A673 (cell line): ENCODE measurements at regions not wholly inside any gene's neighbourhood (a gene's known extent, or its start where the extent isn't known, plus 50 kb on each side); places are given as distances from the start of the nearest gene placed in this dataset.

Experiments
- BruUV-seq: library from RNA; stranded (reverse); fragments of 400-500 nt; replicated peaks from 2 replicates; lab custom pipeline; 2021; lab: Mats Ljungman, UMichigan
- CTCF ChIA-PET: fragments of 300-600 bp; sonication (Branson Sonifier 250); formaldehyde crosslinking; loops from one replicate; lab custom pipeline; 2022; ENCODE audit warnings: antibody characterized with exemption; lab: Charles Lee
- POLR2A ChIA-PET: fragments of 300-600 bp; sonication (Branson Sonifier 250); formaldehyde crosslinking; loops from one replicate; lab custom pipeline; 2022; ENCODE audit warnings: antibody characterized with exemption; ENCODE audit not compliant: low non-redundant PET; lab: Charles Lee
- DNase-seq: peaks from one replicate; pipeline ENCODE4 v3.0.0-alpha.2; 2015; ENCODE audit warnings: low spot score
- H3K27ac ChIP-seq: fragments of 200-600 bp; sonication (generic); 2 replicates; pipeline ENCODE4 v1.5.1; 2016; ENCODE audit warnings: mixed run types, low read depth, mild to moderate bottlenecking, mixed read lengths, antibody characterized with exemption, low read length; ENCODE audit not compliant: poor library complexity, severe bottlenecking
- H3K27me3 ChIP-seq: fragments of 200-600 bp; sonication (generic); replicated peaks from 2 replicates; pipeline ENCODE4 v1.6.1; 2017; ENCODE audit warnings: mixed run types, low read depth, mild to moderate bottlenecking, mixed read lengths, antibody characterized with exemption, low read length; ENCODE audit not compliant: insufficient read depth, poor library complexity
- H3K36me3 ChIP-seq: fragments of 200-600 bp; sonication (generic); 2 replicates; pipeline ENCODE4 v1.6.1; 2016; ENCODE audit warnings: mixed run types, mild to moderate bottlenecking, mixed read lengths, antibody characterized with exemption, low read length; ENCODE audit not compliant: insufficient read depth, poor library complexity, severe bottlenecking
- H3K4me1 ChIP-seq: fragments of 200-600 bp; sonication (generic); 2 replicates; pipeline ENCODE4 v1.6.1; 2017; ENCODE audit warnings: mixed run types, mild to moderate bottlenecking, mixed read lengths, antibody characterized with exemption, low read length; ENCODE audit not compliant: insufficient read depth, poor library complexity, severe bottlenecking
- H3K4me3 ChIP-seq: fragments of 200-600 bp; sonication (generic); 2 replicates; pipeline ENCODE4 v1.5.1; 2016; ENCODE audit warnings: low read depth, mixed run types, mild to moderate bottlenecking, mixed read lengths, low read length; ENCODE audit not compliant: poor library complexity, severe bottlenecking
- H3K9me3 ChIP-seq: fragments of 200-600 bp; sonication (generic); 2 replicates; pipeline ENCODE4 v1.6.1; 2016; ENCODE audit warnings: mixed run types, low read depth, mild to moderate bottlenecking, mixed read lengths, antibody characterized with exemption, low read length; ENCODE audit not compliant: poor library complexity, severe bottlenecking
- EZH2 ChIP-seq: fragments of 200-600 bp; sonication (generic); IDR thresholded peaks from 2 replicates; pipeline ENCODE4 v1.6.1; 2017; ENCODE audit warnings: borderline replicate concordance, low read depth, mild to moderate bottlenecking, mixed read lengths, antibody characterized with exemption, low read length; ENCODE audit not compliant: poor library complexity, severe bottlenecking
- intact Hi-C: fragments of 100-400 bp; cut with micrococcal nuclease; formaldehyde crosslinking; loops from one replicate; pipeline ENCODE4 v1.10.0; 2022; ENCODE audit not compliant: unreplicated experiment
- TF ChIP-seq, protein P1 (sequence below): fragments of 300-800, 200-600 bp; sonication (generic); conservative IDR thresholded peaks from 2 replicates; pipeline ENCODE4 v1.5.1; 2017; ENCODE audit warnings: low read depth, mild to moderate bottlenecking, antibody characterized with exemption, low read length, moderate library complexity, mixed read lengths

- no TSS peak for BruUV-seq
- CTCF ChIA-PET: no interaction called here
These were observed 121.5 kb upstream of the CNR1 start for GRCh38 chr6:88287696-88288095.

GRCh38 chr6:88276331-88276730 is 110.2 kb upstream of the CNR1 start:
- intact Hi-C loops: no loop called here
- CTCF ChIA-PET: no interaction called here
- no TSS peak for BruUV-seq

More at GRCh38 chr6:88287696-88288095, 121.5 kb upstream of the CNR1 start:
- H3K36me3 ChIP-seq: no peaks in the 10 kb centered on the region
- H3K4me3 ChIP-seq: no peak overlapping the region
- no peaks in the 10 kb centered on the region for H3K27me3 ChIP-seq
- intact Hi-C loops: no loop called here
- no peak for TF ChIP-seq EZH2
- TF ChIP-seq, protein P1, sequence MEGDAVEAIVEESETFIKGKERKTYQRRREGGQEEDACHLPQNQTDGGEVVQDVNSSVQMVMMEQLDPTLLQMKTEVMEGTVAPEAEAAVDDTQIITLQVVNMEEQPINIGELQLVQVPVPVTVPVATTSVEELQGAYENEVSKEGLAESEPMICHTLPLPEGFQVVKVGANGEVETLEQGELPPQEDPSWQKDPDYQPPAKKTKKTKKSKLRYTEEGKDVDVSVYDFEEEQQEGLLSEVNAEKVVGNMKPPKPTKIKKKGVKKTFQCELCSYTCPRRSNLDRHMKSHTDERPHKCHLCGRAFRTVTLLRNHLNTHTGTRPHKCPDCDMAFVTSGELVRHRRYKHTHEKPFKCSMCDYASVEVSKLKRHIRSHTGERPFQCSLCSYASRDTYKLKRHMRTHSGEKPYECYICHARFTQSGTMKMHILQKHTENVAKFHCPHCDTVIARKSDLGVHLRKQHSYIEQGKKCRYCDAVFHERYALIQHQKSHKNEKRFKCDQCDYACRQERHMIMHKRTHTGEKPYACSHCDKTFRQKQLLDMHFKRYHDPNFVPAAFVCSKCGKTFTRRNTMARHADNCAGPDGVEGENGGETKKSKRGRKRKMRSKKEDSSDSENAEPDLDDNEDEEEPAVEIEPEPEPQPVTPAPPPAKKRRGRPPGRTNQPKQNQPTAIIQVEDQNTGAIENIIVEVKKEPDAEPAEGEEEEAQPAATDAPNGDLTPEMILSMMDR: no peak
- POLR2A ChIA-PET: no interaction called here
- no peaks in the 10 kb centered on the region for H3K9me3 ChIP-seq
- no peak for DNase-seq
- no peaks in the 10 kb centered on the region for H3K4me1 ChIP-seq
- no peak overlapping the region for H3K27ac ChIP-seq

GRCh38 chr6:88268508-88268907 is 102.4 kb upstream of the CNR1 start:
- peaks cover 3% of the 10 kb centered on the region for H3K27me3 ChIP-seq
- ChIA-PET CTCF (no interaction called here), POLR2A (no interaction called here)
- TF ChIP-seq, protein P1: no peak
- no peak for TF ChIP-seq EZH2
- no peak overlapping the region for H3K27ac ChIP-seq
- H3K9me3 ChIP-seq: no peaks in the 10 kb centered on the region
- no peaks in the 10 kb centered on the region for H3K36me3 ChIP-seq
- BruUV-seq: no TSS peak
- intact Hi-C loops: no loop called here
- no peaks in the 10 kb centered on the region for H3K4me1 ChIP-seq
- no peak for DNase-seq
- no peak overlapping the region for H3K4me3 ChIP-seq

More at GRCh38 chr6:88276331-88276730, 110.2 kb upstream of the CNR1 start:
- TF ChIP-seq, protein P1: no peak
- POLR2A ChIA-PET: no interaction called here
- Histone ChIP-seq H3K27ac (no peak overlapping the region), H3K27me3 (no peaks in the 10 kb centered on the region), H3K9me3 (no peaks in the 10 kb centered on the region), H3K4me3 (no peak overlapping the region), H3K4me1 (no peaks in the 10 kb centered on the region), H3K36me3 (no peaks in the 10 kb centered on the region)
- no peak for DNase-seq
